HepG2 (cell line): ENCODE measurements at regions not wholly inside any gene's neighbourhood (a gene's known extent, or its start where the extent isn't known, plus 50 kb on each side); places are given as distances from the start of the nearest gene placed in this dataset.

Source experiments
- ATAC-seq: fragments of 200-7000 bp; cut with Tn5 transposase; 3 replicates; pipeline ENCODE4 v1.9.1; 2020; ENCODE audit warnings: mild to moderate bottlenecking, moderate library complexity
- BruUV-seq: library from RNA; stranded (reverse); fragments of 400-500 nt; replicated peaks from 2 replicates; lab custom pipeline; 2021; lab: Mats Ljungman, UMichigan
- CTCF ChIA-PET: fragments of 300-600 bp; formaldehyde crosslinking; extraction: SDS; loops from one replicate; lab custom pipeline; 2021; ENCODE audit warnings: low total read pairs, inconsistent platforms, low intra/inter-chr PET ratio; lab: Yijun Ruan, JAX
- POLR2A ChIA-PET: fragments of 350-600 bp; sonication (Branson Sonifier 250); formaldehyde crosslinking; loops from one replicate; lab custom pipeline; 2020; ENCODE audit warnings: antibody characterized with exemption, inconsistent platforms; lab: Yijun Ruan, JAX
- DNase-seq: peaks from one replicate; pipeline ENCODE4 v3.0.0-alpha.2; 2015; ENCODE audit warnings: low spot score
- FAIRE-seq: peaks from 3 replicates; lab custom pipeline; 2011; peaks lifted over from hg19 to GRCh38; lab: Jason Lieb, UNC
- H2AFZ ChIP-seq: one replicate; pipeline ENCODE4 v1.6.1; 2011; ENCODE audit warnings: low read length, inconsistent platforms
- H3K27ac ChIP-seq: fragments of 300-600 bp; 3 replicates; pipeline ENCODE4 v1.8.0; 2011; ENCODE audit warnings: mixed run types, mild to moderate bottlenecking, mixed read lengths, low read length, inconsistent platforms; ENCODE audit not compliant: insufficient read depth; ENCODE audit errors: extremely low read length
- H3K27me3 ChIP-seq, 2 experiments: fragments of 200-600 bp in 1 of 2; 2 replicates in 1 of 2; 3 replicates in 1 of 2; pipeline versions ENCODE4 v1.6.0 to v1.8.0; 2011; ENCODE audit warnings: low read length in 2 of 2, mild to moderate bottlenecking in 2 of 2, moderate library complexity in 2 of 2, inconsistent platforms in 1 of 2; ENCODE audit not compliant: insufficient read depth in 2 of 2, control insufficient read depth in 1 of 2
- H3K36me3 ChIP-seq, 2 experiments: fragments of 200-600 bp in 1 of 2; replicated peaks in 1 of 2; 2 replicates in 1 of 2; 3 replicates in 1 of 2; pipeline versions ENCODE4 v1.5.1 to v1.8.0; 2011; ENCODE audit warnings: low read length in 2 of 2, inconsistent platforms in 1 of 2; ENCODE audit not compliant: insufficient read depth in 2 of 2, control insufficient read depth in 1 of 2
- H3K4me1 ChIP-seq: 2 replicates; pipeline ENCODE4 v1.5.1; 2012; ENCODE audit warnings: low read length, inconsistent platforms; ENCODE audit not compliant: insufficient read depth
- H3K4me2 ChIP-seq: 2 replicates; pipeline ENCODE4 v1.6.0; 2011; ENCODE audit warnings: low read depth, low read length, inconsistent platforms
- H3K4me3 ChIP-seq, 3 experiments: fragments of 200-600 bp in 1 of 3; sonication (generic), shearing (Covaris generic) in 1 of 3; replicated peaks in 1 of 3; 2 replicates each; pipeline ENCODE4 v1.5.1; 2011 to 2016; ENCODE audit warnings: low read length in 3 of 3, inconsistent platforms in 2 of 3, low read depth in 2 of 3, mild to moderate bottlenecking in 2 of 3, control low read depth in 1 of 3, mixed read lengths in 1 of 3; ENCODE audit not compliant: insufficient read depth in 1 of 3
- H3K79me2 ChIP-seq: one replicate; pipeline ENCODE4 v1.6.1; 2011; ENCODE audit warnings: low read length, inconsistent platforms; ENCODE audit not compliant: insufficient read depth
- H3K9ac ChIP-seq: 2 replicates; pipeline ENCODE4 v1.6.0; 2011; ENCODE audit warnings: mild to moderate bottlenecking, low read depth, low read length, inconsistent platforms; ENCODE audit not compliant: insufficient read depth
- H3K9me3 ChIP-seq: 2 replicates; pipeline ENCODE4 v1.5.1; 2012; ENCODE audit warnings: mild to moderate bottlenecking, low read length
- H4K20me1 ChIP-seq: 2 replicates; pipeline ENCODE4 v1.6.0; 2011; ENCODE audit warnings: inconsistent platforms, mild to moderate bottlenecking, low read length, moderate library complexity; ENCODE audit not compliant: insufficient read depth
- ATF2 ChIP-seq: sonication (generic); formaldehyde crosslinking; IDR thresholded peaks from 2 replicates; pipeline ENCODE4 v1.4.0; 2020; ENCODE audit warnings: missing genetic modification reagents
- CBX1 ChIP-seq: IDR thresholded peaks from one replicate; pipeline ENCODE4 v1.6.1; 2016; ENCODE audit warnings: antibody characterized with exemption, low read depth
- CHCHD3 ChIP-seq: sonication (generic); formaldehyde crosslinking; IDR thresholded peaks from 2 replicates; pipeline ENCODE4 v1.8.0; 2022; ENCODE audit warnings: mild to moderate bottlenecking, missing genetic modification reagents, moderate library complexity
- ETV5 ChIP-seq: IDR thresholded peaks from 2 replicates; pipeline ENCODE4 v1.6.1; 2018; ENCODE audit warnings: missing biosample characterization, missing genetic modification reagents, inconsistent platforms, borderline replicate concordance
- GATA4 ChIP-seq: sonication (generic); IDR thresholded peaks from 2 replicates; pipeline ENCODE4 v1.6.1; 2016; ENCODE audit warnings: antibody characterized with exemption, low read depth, borderline replicate concordance
- KAT8 ChIP-seq: IDR thresholded peaks from 2 replicates; pipeline ENCODE4 v1.6.1; 2016; ENCODE audit warnings: missing genetic modification reagents, missing compliant biosample characterization
- MTA1 ChIP-seq: sonication (generic); formaldehyde crosslinking; IDR thresholded peaks from 2 replicates; pipeline ENCODE4 v1.4.0; 2020; ENCODE audit warnings: missing genetic modification reagents, mild to moderate bottlenecking, borderline replicate concordance
- MTF2 ChIP-seq: sonication (generic); formaldehyde crosslinking; IDR thresholded peaks from 2 replicates; pipeline ENCODE4 v1.5.0; 2020; ENCODE audit warnings: missing genetic modification reagents, borderline replicate concordance
- RAD21 ChIP-seq: fragments of 450-650 bp; formaldehyde crosslinking; IDR thresholded peaks from 2 replicates; pipeline ENCODE4 v1.5.0; 2020; ENCODE audit warnings: mild to moderate bottlenecking
- SRF ChIP-seq: IDR thresholded peaks from 2 replicates; pipeline ENCODE4 v1.6.1; 2011; ENCODE audit warnings: mild to moderate bottlenecking, low read depth, low read length, moderate library complexity
- YEATS4 ChIP-seq: sonication (generic); formaldehyde crosslinking; IDR thresholded peaks from 2 replicates; pipeline ENCODE4 v1.4.0; 2020; ENCODE audit warnings: missing genetic modification reagents, borderline replicate concordance
- ZC3H13 ChIP-seq: sonication (generic); formaldehyde crosslinking; IDR thresholded peaks from 2 replicates; pipeline ENCODE4 v1.8.1; 2023; ENCODE audit warnings: mild to moderate bottlenecking, missing genetic modification reagents, moderate library complexity
- ZFP36 ChIP-seq: fragments of 150-350 bp; IDR thresholded peaks from 2 replicates; pipeline ENCODE4 v1.6.1; 2018; ENCODE audit warnings: borderline replicate concordance, low read length, low read depth; ENCODE audit not compliant: partially characterized antibody
- ZNF251 ChIP-seq: sonication (generic); formaldehyde crosslinking; IDR thresholded peaks from 2 replicates; pipeline ENCODE4 v1.9.0; 2021; ENCODE audit warnings: mild to moderate bottlenecking, missing genetic modification reagents
- ZNF414 ChIP-seq: sonication (generic); formaldehyde crosslinking; IDR thresholded peaks from 2 replicates; pipeline ENCODE4 v1.5.0; 2020; ENCODE audit warnings: missing genetic modification reagents
- ZNF720 ChIP-seq: sonication (generic); formaldehyde crosslinking; IDR thresholded peaks from 2 replicates; pipeline ENCODE4 v1.4.0; 2020; ENCODE audit warnings: missing genetic modification reagents
- WGBS: methylation state at CpG from one replicate; pipeline ENCODE4 v1.1.6; 2017; ENCODE audit warnings: low lambda C conversion rate; 5-methylcytosine and 5-hydroxymethylcytosine counted together
- in situ Hi-C: cut with HindIII; loops from 2 replicates; pipeline ENCODE4 v1.10.0; 2017; ENCODE audit warnings: low pct_unique_long_range_greater_than_20kb; ENCODE audit not compliant: extremely low pct_ligation_motif_present
- intact Hi-C: fragments of 100-400 bp; cut with micrococcal nuclease; formaldehyde crosslinking; loops from one replicate; pipeline ENCODE4 v1.10.0; 2022; ENCODE audit not compliant: unreplicated experiment

- TF ChIP-seq ZNF251 (CRISPR knock-in tag) (no peak), ETV5 (no peak), ZFP36 (no peak), CHCHD3 (CRISPR knock-in tag) (no peak), ZNF720 (no peak), SRF (no peak)
- H3K36me3 ChIP-seq: peaks cover 47 to 86% of the 10 kb centered on the region in 2 experiments
- H3K27ac ChIP-seq: no peak overlapping the region
- H3K27me3 ChIP-seq: no peaks in the 10 kb centered on the region
- 99% methylated on average over 13 of the region's 13 CpGs for WGBS
- H3K4me2 ChIP-seq: no peak overlapping the region
- in situ Hi-C loops: no loop called here
- H3K4me3 ChIP-seq: no peak overlapping the region
- intact Hi-C loops: no loop called here
- H4K20me1 ChIP-seq: 0 out of 2 replicates have a peak, but pooled peaks cover 3% of the 10 kb centered on the region
- FAIRE-seq (no peak), DNase-seq (no peak), ATAC-seq (no peak)
- no peaks in the 10 kb centered on the region for H3K9me3 ChIP-seq
- no peaks in the 10 kb centered on the region for H3K4me1 ChIP-seq
- H3K79me2 ChIP-seq: no peaks in the 10 kb centered on the region
- ChIA-PET CTCF (no interaction called here), POLR2A (no interaction called here)
- BruUV-seq: no TSS peak
- H3K9ac ChIP-seq: no peak overlapping the region
- no peak overlapping the region for H2AFZ ChIP-seq
Observed at GRCh38 chr11:71109586-71109985, 142.8 kb downstream of the SHANK2 start.

GRCh38 chr11:71109186-71109585, 143.2 kb downstream of the SHANK2 start:
- Histone ChIP-seq H3K4me1 (no peaks in the 10 kb centered on the region), H3K79me2 (no peaks in the 10 kb centered on the region), H3K27me3 (no peaks in the 10 kb centered on the region), H3K9ac (no peak overlapping the region), H3K9me3 (no peaks in the 10 kb centered on the region), H3K4me2 (no peak overlapping the region), H3K4me3 (no peak overlapping the region), H2AFZ (no peak overlapping the region), H3K36me3 (peaks cover 49 to 87% of the 10 kb centered on the region in 2 experiments), H3K27ac (no peak overlapping the region), H4K20me1 (0 out of 2 replicates have a peak, but pooled peaks cover 2% of the 10 kb centered on the region)
- ChIA-PET POLR2A (no interaction called here), CTCF (no interaction called here)
- no TSS peak for BruUV-seq
- in situ Hi-C loops (no loop called here), intact Hi-C loops (no loop called here)
- DNase-seq: no peak
- ATAC-seq: no peak
- 100% methylated on average over 1 of the region's 9 CpGs for WGBS
- no peak for FAIRE-seq
- TF ChIP-seq MTF2 (CRISPR knock-in tag): no peak
- TF ChIP-seq MTA1 (CRISPR knock-in tag): no peak
- TF ChIP-seq RAD21: no peak
- no peak for TF ChIP-seq YEATS4
- TF ChIP-seq CBX1: no peak
- no peak for TF ChIP-seq ATF2
- TF ChIP-seq ZNF414: no peak
- TF ChIP-seq KAT8 (CRISPR knock-in tag): no peak
- TF ChIP-seq GATA4: no peak
- no peak for TF ChIP-seq ZC3H13 (CRISPR knock-in tag)
